Panc1 (cell line): ENCODE measurements at regions not wholly inside any gene's neighbourhood (a gene's known extent, or its start where the extent isn't known, plus 50 kb on each side); places are given as distances from the start of the nearest gene placed in this dataset.

Experiments
- ATAC-seq: fragments of 200-7000 bp; cut with Tn5 transposase; 2 replicates; pipeline ENCODE4 v1.9.1; 2020; ENCODE audit warnings: mild to moderate bottlenecking, moderate library complexity
- BruUV-seq: library from RNA; stranded (reverse); fragments of 400-500 nt; replicated peaks from 2 replicates; lab custom pipeline; 2021; lab: Mats Ljungman, UMichigan
- CTCF ChIA-PET: fragments of 300-600 bp; sonication (Branson Sonifier 250); formaldehyde crosslinking; loops from one replicate; lab custom pipeline; 2022; ENCODE audit warnings: antibody characterized with exemption; lab: Charles Lee
- POLR2A ChIA-PET: fragments of 300-600 bp; sonication (Branson Sonifier 250); formaldehyde crosslinking; loops from one replicate; lab custom pipeline; 2022; ENCODE audit warnings: antibody characterized with exemption; lab: Charles Lee
- DNase-seq: peaks from one replicate; pipeline ENCODE4 v3.0.0-alpha.2; 2010; ENCODE audit warnings: low read depth, low spot score
- H3K27ac ChIP-seq: 2 replicates; pipeline ENCODE4 v1.5.1; 2011; ENCODE audit warnings: mild to moderate bottlenecking, low read length, inconsistent platforms
- H3K27me3 ChIP-seq: fragments of 200-500 bp; sonication (Bioruptor generic); 2 replicates; pipeline ENCODE4 v1.6.0; 2014; ENCODE audit warnings: low read length, inconsistent platforms; ENCODE audit not compliant: control insufficient read depth, insufficient read depth
- H3K36me3 ChIP-seq: fragments of 200-500 bp; sonication (Bioruptor generic); 2 replicates; pipeline ENCODE4 v1.5.1; 2014; ENCODE audit warnings: inconsistent platforms, mild to moderate bottlenecking, low read length, moderate library complexity; ENCODE audit not compliant: control insufficient read depth, insufficient read depth
- H3K4me1 ChIP-seq: 2 replicates; pipeline ENCODE4 v1.5.1; 2011; ENCODE audit warnings: inconsistent platforms, mild to moderate bottlenecking, low read length, moderate library complexity; ENCODE audit not compliant: control insufficient read depth, insufficient read depth
- H3K4me3 ChIP-seq, 2 experiments: 2 replicates each; pipeline ENCODE4 v1.5.1; 2011 to 2012; ENCODE audit warnings: low read depth in 2 of 2, low read length in 2 of 2, mild to moderate bottlenecking in 2 of 2, inconsistent platforms in 1 of 2, moderate library complexity in 1 of 2
- H3K9me3 ChIP-seq: fragments of 200-500 bp; sonication (Bioruptor generic); 2 replicates; pipeline ENCODE4 v1.5.1; 2014; ENCODE audit warnings: low read depth, mild to moderate bottlenecking, inconsistent platforms, low read length, moderate library complexity; ENCODE audit not compliant: control insufficient read depth, insufficient read depth
- POLR2AphosphoS5 ChIP-seq: IDR thresholded peaks from 2 replicates; pipeline ENCODE4 v1.6.1; 2012; ENCODE audit warnings: mild to moderate bottlenecking, low read depth, low read length, moderate library complexity
- SIN3A ChIP-seq: IDR thresholded peaks from 2 replicates; pipeline ENCODE4 v1.6.1; 2012; ENCODE audit warnings: low read depth, mild to moderate bottlenecking, low read length, moderate library complexity, borderline replicate concordance; ENCODE audit not compliant: insufficient read depth
- TCF7L2 ChIP-seq: IDR thresholded peaks from 2 replicates; pipeline ENCODE4 v1.6.1; 2011; ENCODE audit warnings: mild to moderate bottlenecking, low read depth, low read length, inconsistent platforms
- in situ Hi-C: cut with HindIII; loops from 2 replicates; pipeline ENCODE4 v1.10.0; 2016; ENCODE audit warnings: low sequenced_read_pairs, low pct_unique_long_range_greater_than_20kb
- intact Hi-C: fragments of 100-400 bp; cut with micrococcal nuclease; formaldehyde crosslinking; loops from one replicate; pipeline ENCODE4 v1.10.0; 2022; ENCODE audit not compliant: unreplicated experiment
- TF ChIP-seq, protein P1 (sequence below), 2 experiments: IDR thresholded peaks; 2 replicates each; pipeline ENCODE4 v1.6.1; 2011 to 2012; ENCODE audit warnings: low read depth in 2 of 2, control low read depth in 1 of 2, low read length in 1 of 2, mild to moderate bottlenecking in 1 of 2, moderate library complexity in 1 of 2; ENCODE audit not compliant: insufficient read depth in 1 of 2
- TF ChIP-seq, protein P2 (sequence below): fragments of 450-650 bp; IDR thresholded peaks from 2 replicates; pipeline ENCODE4 v1.5.1; 2017; ENCODE audit warnings: mild to moderate bottlenecking

GRCh38 chr12:78387721-78388120 lies 476.9 kb upstream of the SYT1 start:
- intact Hi-C loops (no loop called here), in situ Hi-C loops (no loop called here)
- H3K4me3 ChIP-seq: no peak overlapping the region
- no TSS peak for BruUV-seq
- POLR2A ChIA-PET: no interaction called here
- CTCF ChIA-PET: no interaction called here
- H3K9me3 ChIP-seq: no peaks in the 10 kb centered on the region
- no peak for ATAC-seq
- no peak for DNase-seq
- H3K27ac ChIP-seq: no peak overlapping the region
- no peak for TF ChIP-seq POLR2AphosphoS5
- TF ChIP-seq, protein P1, sequence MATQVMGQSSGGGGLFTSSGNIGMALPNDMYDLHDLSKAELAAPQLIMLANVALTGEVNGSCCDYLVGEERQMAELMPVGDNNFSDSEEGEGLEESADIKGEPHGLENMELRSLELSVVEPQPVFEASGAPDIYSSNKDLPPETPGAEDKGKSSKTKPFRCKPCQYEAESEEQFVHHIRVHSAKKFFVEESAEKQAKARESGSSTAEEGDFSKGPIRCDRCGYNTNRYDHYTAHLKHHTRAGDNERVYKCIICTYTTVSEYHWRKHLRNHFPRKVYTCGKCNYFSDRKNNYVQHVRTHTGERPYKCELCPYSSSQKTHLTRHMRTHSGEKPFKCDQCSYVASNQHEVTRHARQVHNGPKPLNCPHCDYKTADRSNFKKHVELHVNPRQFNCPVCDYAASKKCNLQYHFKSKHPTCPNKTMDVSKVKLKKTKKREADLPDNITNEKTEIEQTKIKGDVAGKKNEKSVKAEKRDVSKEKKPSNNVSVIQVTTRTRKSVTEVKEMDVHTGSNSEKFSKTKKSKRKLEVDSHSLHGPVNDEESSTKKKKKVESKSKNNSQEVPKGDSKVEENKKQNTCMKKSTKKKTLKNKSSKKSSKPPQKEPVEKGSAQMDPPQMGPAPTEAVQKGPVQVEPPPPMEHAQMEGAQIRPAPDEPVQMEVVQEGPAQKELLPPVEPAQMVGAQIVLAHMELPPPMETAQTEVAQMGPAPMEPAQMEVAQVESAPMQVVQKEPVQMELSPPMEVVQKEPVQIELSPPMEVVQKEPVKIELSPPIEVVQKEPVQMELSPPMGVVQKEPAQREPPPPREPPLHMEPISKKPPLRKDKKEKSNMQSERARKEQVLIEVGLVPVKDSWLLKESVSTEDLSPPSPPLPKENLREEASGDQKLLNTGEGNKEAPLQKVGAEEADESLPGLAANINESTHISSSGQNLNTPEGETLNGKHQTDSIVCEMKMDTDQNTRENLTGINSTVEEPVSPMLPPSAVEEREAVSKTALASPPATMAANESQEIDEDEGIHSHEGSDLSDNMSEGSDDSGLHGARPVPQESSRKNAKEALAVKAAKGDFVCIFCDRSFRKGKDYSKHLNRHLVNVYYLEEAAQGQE (IDR thresholded peaks at IDR 0.05; ENCODE audit: insufficient read depth in 1 of 2, low read depth in 2 of 2, low read length in 1 of 2): no peak
- TF ChIP-seq, protein P2, sequence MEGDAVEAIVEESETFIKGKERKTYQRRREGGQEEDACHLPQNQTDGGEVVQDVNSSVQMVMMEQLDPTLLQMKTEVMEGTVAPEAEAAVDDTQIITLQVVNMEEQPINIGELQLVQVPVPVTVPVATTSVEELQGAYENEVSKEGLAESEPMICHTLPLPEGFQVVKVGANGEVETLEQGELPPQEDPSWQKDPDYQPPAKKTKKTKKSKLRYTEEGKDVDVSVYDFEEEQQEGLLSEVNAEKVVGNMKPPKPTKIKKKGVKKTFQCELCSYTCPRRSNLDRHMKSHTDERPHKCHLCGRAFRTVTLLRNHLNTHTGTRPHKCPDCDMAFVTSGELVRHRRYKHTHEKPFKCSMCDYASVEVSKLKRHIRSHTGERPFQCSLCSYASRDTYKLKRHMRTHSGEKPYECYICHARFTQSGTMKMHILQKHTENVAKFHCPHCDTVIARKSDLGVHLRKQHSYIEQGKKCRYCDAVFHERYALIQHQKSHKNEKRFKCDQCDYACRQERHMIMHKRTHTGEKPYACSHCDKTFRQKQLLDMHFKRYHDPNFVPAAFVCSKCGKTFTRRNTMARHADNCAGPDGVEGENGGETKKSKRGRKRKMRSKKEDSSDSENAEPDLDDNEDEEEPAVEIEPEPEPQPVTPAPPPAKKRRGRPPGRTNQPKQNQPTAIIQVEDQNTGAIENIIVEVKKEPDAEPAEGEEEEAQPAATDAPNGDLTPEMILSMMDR: no peak
- no peak for TF ChIP-seq SIN3A
- TF ChIP-seq TCF7L2: no peak
- no peaks in the 10 kb centered on the region for H3K27me3 ChIP-seq
- H3K36me3 ChIP-seq: no peaks in the 10 kb centered on the region
- no peaks in the 10 kb centered on the region for H3K4me1 ChIP-seq

DNA sequence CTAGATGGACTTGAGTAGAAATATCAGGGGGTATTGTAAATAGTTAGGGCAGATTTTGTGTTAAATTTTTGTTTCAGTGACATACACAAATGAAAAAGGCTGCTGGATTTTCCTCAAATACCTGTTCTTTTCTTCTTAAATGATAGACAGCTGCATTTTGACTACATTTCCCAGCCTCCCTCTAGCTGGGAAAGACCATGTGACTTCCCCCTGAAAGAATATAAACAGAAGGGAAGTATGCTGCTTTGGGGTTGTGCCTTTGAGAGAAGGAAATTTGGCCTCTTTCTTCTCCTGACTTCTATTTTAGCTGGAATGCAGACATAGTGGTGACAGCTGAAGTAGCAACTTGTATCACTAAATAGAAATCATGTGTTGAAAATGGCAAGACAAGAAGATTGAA lies 476.1 kb upstream of the SYT1 start:
- TF ChIP-seq SIN3A: no peak
- TF ChIP-seq, protein P2: no peak
- TF ChIP-seq, protein P1 (IDR thresholded peaks at IDR 0.05; ENCODE audit: insufficient read depth in 1 of 2, low read depth in 2 of 2, low read length in 1 of 2): no peak
- ATAC-seq (no peak), DNase-seq (no peak)
- no peaks in the 10 kb centered on the region for H3K36me3 ChIP-seq
- ChIA-PET POLR2A (no interaction called here), CTCF (no interaction called here)
- intact Hi-C loops (no loop called here), in situ Hi-C loops (no loop called here)
- no peaks in the 10 kb centered on the region for H3K27me3 ChIP-seq
- H3K4me1 ChIP-seq: no peaks in the 10 kb centered on the region
- BruUV-seq: no TSS peak
- H3K9me3 ChIP-seq: no peaks in the 10 kb centered on the region
- no peak overlapping the region for H3K27ac ChIP-seq
- H3K4me3 ChIP-seq: no peak overlapping the region
